Activated CD8-positive, alpha-beta T cell treated with anti-CD3 and anti-CD28 coated beads, Interleukin-2, amount 10 ng/mL, durations not matched to agents 7 days and 5 days (primary cell): ENCODE measurements at regions not wholly inside any gene's neighbourhood (a gene's known extent, or its start where the extent isn't known, plus 50 kb on each side); places are given as distances from the start of the nearest gene placed in this dataset.
"Not testable (repeated sequence)": the region's sequence is repeated elsewhere in the genome, so short reads cannot be mapped to it uniquely, and the experiment has no call there.

Experiments
- ATAC-seq: fragments of 150-1000 bp; cut with Tn5 transposase; one replicate; pipeline ENCODE4 v1.10.0; 2021; ENCODE audit warnings: moderate library complexity
- CTCF ChIA-PET: fragments of 350-600 bp; sonication (Branson Sonifier 250); formaldehyde crosslinking; loops from one replicate; lab custom pipeline; 2021; ENCODE audit warnings: antibody characterized with exemption; lab: Charles Lee
- POLR2A ChIA-PET: fragments of 350-600 bp; sonication (Branson Sonifier 250); formaldehyde crosslinking; loops from one replicate; lab custom pipeline; 2021; ENCODE audit warnings: antibody characterized with exemption; lab: Charles Lee
- DNase-seq: peaks from one replicate; pipeline ENCODE4 v3.0.0-alpha.2; 2020
- H3K27ac Mint-ChIP-seq: one replicate; pipeline ENCODE4 v1.8.0; 2021; ENCODE audit warnings: mild to moderate bottlenecking, mixed read lengths
- H3K27me3 Mint-ChIP-seq: one replicate; pipeline ENCODE4 v1.8.0; 2021; ENCODE audit warnings: low read depth, mixed read lengths
- H3K36me3 Mint-ChIP-seq: one replicate; pipeline ENCODE4 v1.8.0; 2021; ENCODE audit warnings: low read depth, mixed read lengths
- H3K4me1 Mint-ChIP-seq: one replicate; pipeline ENCODE4 v1.8.0; 2021; ENCODE audit warnings: low read depth, mixed read lengths
- H3K4me3 Mint-ChIP-seq: one replicate; pipeline ENCODE4 v1.8.0; 2021; ENCODE audit warnings: mild to moderate bottlenecking, mixed read lengths
- H3K9me3 Mint-ChIP-seq: one replicate; pipeline ENCODE4 v1.8.0; 2022; ENCODE audit warnings: mixed read lengths; ENCODE audit not compliant: insufficient read depth

GRCh38 chrX:13418126-13419097, 98.6 kb upstream of the ATXN3L start:
- Mint-ChIP-seq H3K36me3 (no peaks in the 10 kb centered on the region), H3K27me3 (no peaks in the 10 kb centered on the region), H3K27ac (no peak overlapping the region), H3K4me1 (peaks cover 3% of the 10 kb centered on the region), H3K9me3 (no peaks in the 10 kb centered on the region), H3K4me3 (no peak overlapping the region)
- no peak for ATAC-seq
- no peak for DNase-seq
- POLR2A ChIA-PET: no interaction called here
- CTCF ChIA-PET: interaction anchor here (1.1 kb wide), 1 partner anchor 30 kb away, joined by 3 read pairs; no protein-coding TSS in a partner anchor

GRCh38 chrX:13415509-13415908, 95.7 kb upstream of the ATXN3L start:
- no peak overlapping the region for H3K4me3 Mint-ChIP-seq
- H3K9me3 Mint-ChIP-seq: no peaks in the 10 kb centered on the region
- no peak for DNase-seq
- CTCF ChIA-PET: no interaction called here
- H3K27me3 Mint-ChIP-seq: no peaks in the 10 kb centered on the region
- H3K27ac Mint-ChIP-seq: no peak overlapping the region
- no peak for ATAC-seq
- H3K4me1 Mint-ChIP-seq: no peaks in the 10 kb centered on the region
- H3K36me3 Mint-ChIP-seq: no peaks in the 10 kb centered on the region
- POLR2A ChIA-PET: no interaction called here

GRCh38 chrX:13414006-13414647, 94.3 kb upstream of the ATXN3L start:
- no peak for ATAC-seq
- ChIA-PET CTCF (no interaction called here), POLR2A (no interaction called here)
- no peaks in the 10 kb centered on the region for H3K9me3 Mint-ChIP-seq
- no peaks in the 10 kb centered on the region for H3K36me3 Mint-ChIP-seq
- H3K4me1 Mint-ChIP-seq: no peaks in the 10 kb centered on the region
- H3K4me3 Mint-ChIP-seq: no peak overlapping the region
- H3K27ac Mint-ChIP-seq: no peak overlapping the region
- H3K27me3 Mint-ChIP-seq: no peaks in the 10 kb centered on the region
- DNase-seq: no peak

- H3K4me3 Mint-ChIP-seq: no peak overlapping the region
- H3K27ac Mint-ChIP-seq: no peak overlapping the region
- no peaks in the 10 kb centered on the region for H3K4me1 Mint-ChIP-seq
- DNase-seq: no peak
- no peaks in the 10 kb centered on the region for H3K27me3 Mint-ChIP-seq
- H3K9me3 Mint-ChIP-seq: no peaks in the 10 kb centered on the region
- ChIA-PET POLR2A (no interaction called here), CTCF (no interaction called here)
- ATAC-seq: no peak
- no peaks in the 10 kb centered on the region for H3K36me3 Mint-ChIP-seq
These were observed 92.4 kb upstream of the ATXN3L start for GRCh38 chrX:13412208-13412600.

GRCh38 chrX:13411496-13412207, 91.8 kb upstream of the ATXN3L start:
- no peaks in the 10 kb centered on the region for H3K36me3 Mint-ChIP-seq
- no peaks in the 10 kb centered on the region for H3K27me3 Mint-ChIP-seq
- H3K4me3 Mint-ChIP-seq: no peak overlapping the region
- DNase-seq (no peak), ATAC-seq (no peak)
- no peaks in the 10 kb centered on the region for H3K4me1 Mint-ChIP-seq
- POLR2A ChIA-PET: no interaction called here
- H3K9me3 Mint-ChIP-seq: no peaks in the 10 kb centered on the region
- CTCF ChIA-PET: no interaction called here
- H3K27ac Mint-ChIP-seq: no peak overlapping the region

GRCh38 chrX:13408599-13408998, 88.7 kb upstream of the ATXN3L start:
- ATAC-seq, POLR2A ChIA-PET, CTCF ChIA-PET, H3K27me3 Mint-ChIP-seq, H3K27ac Mint-ChIP-seq, DNase-seq, H3K36me3 Mint-ChIP-seq, H3K4me1 Mint-ChIP-seq, H3K4me3 Mint-ChIP-seq, H3K9me3 Mint-ChIP-seq: not testable (repeated sequence)

- H3K27me3 Mint-ChIP-seq, DNase-seq, H3K4me1 Mint-ChIP-seq, H3K4me3 Mint-ChIP-seq, H3K9me3 Mint-ChIP-seq, CTCF ChIA-PET, ATAC-seq, H3K27ac Mint-ChIP-seq, H3K36me3 Mint-ChIP-seq, POLR2A ChIA-PET: not testable (repeated sequence)
These were observed 84.9 kb upstream of the ATXN3L start for GRCh38 chrX:13404777-13405176.

GRCh38 chrX:13404364-13404763, 84.5 kb upstream of the ATXN3L start:
- no peaks in the 10 kb centered on the region for H3K36me3 Mint-ChIP-seq
- ChIA-PET CTCF (no interaction called here), POLR2A (no interaction called here)
- H3K4me1 Mint-ChIP-seq: no peaks in the 10 kb centered on the region
- no peak for DNase-seq
- no peaks in the 10 kb centered on the region for H3K27me3 Mint-ChIP-seq
- H3K4me3 Mint-ChIP-seq: no peak overlapping the region
- ATAC-seq: no peak
- no peak overlapping the region for H3K27ac Mint-ChIP-seq
- H3K9me3 Mint-ChIP-seq: no peaks in the 10 kb centered on the region

GRCh38 chrX:13401724-13402123, 81.9 kb upstream of the ATXN3L start:
- Mint-ChIP-seq H3K4me3 (no peak overlapping the region), H3K27me3 (no peaks in the 10 kb centered on the region), H3K36me3 (no peaks in the 10 kb centered on the region), H3K9me3 (no peaks in the 10 kb centered on the region), H3K4me1 (no peaks in the 10 kb centered on the region), H3K27ac (no peak overlapping the region)
- DNase-seq (no peak), ATAC-seq (no peak)
- ChIA-PET CTCF (no interaction called here), POLR2A (no interaction called here)

- Mint-ChIP-seq H3K27ac (no peak overlapping the region), H3K9me3 (peaks cover 5% of the 10 kb centered on the region), H3K27me3 (no peaks in the 10 kb centered on the region), H3K4me3 (no peak overlapping the region), H3K36me3 (no peaks in the 10 kb centered on the region), H3K4me1 (no peaks in the 10 kb centered on the region)
- ATAC-seq (no peak), DNase-seq (no peak)
- CTCF ChIA-PET: no interaction called here
- POLR2A ChIA-PET: no interaction called here
These were observed 79.0 kb upstream of the ATXN3L start for GRCh38 chrX:13398839-13399238.

- DNase-seq (no peak), ATAC-seq (no peak)
- Mint-ChIP-seq H3K4me1 (no peaks in the 10 kb centered on the region), H3K9me3 (peaks cover 5% of the 10 kb centered on the region), H3K36me3 (no peaks in the 10 kb centered on the region), H3K27me3 (no peaks in the 10 kb centered on the region), H3K27ac (no peak overlapping the region), H3K4me3 (no peak overlapping the region)
- CTCF ChIA-PET: interaction anchor here (1.0 kb wide), 1 partner anchor 451 kb away, joined by 3 read pairs; no protein-coding TSS in a partner anchor
- POLR2A ChIA-PET: no interaction called here
These were observed 78.3 kb upstream of the ATXN3L start for GRCh38 chrX:13397878-13398818.
